Upper lobe of left lung (tissue), 4 donors: ENCODE measurements at regions not wholly inside any gene's neighbourhood (a gene's known extent, or its start where the extent isn't known, plus 50 kb on each side); places are given as distances from the start of the nearest gene placed in this dataset.

Source experiments
- EP300 ChIP-seq, 4 donors: sonication (generic); formaldehyde crosslinking; IDR thresholded peaks; one replicate each; pipeline ENCODE4 v1.5.1; 2017; ENCODE audit warnings: antibody characterized with exemption in 4 of 4, control low read depth in 2 of 4
- POLR2A ChIP-seq, 4 donors: fragments of 450-650 bp; IDR thresholded peaks; one replicate each; pipeline ENCODE4 v1.5.1; 2016 to 2017; ENCODE audit warnings: antibody characterized with exemption in 4 of 4, mild to moderate bottlenecking in 2 of 4
- POLR2AphosphoS5 ChIP-seq, 2 donors: sonication (generic); formaldehyde crosslinking; IDR thresholded peaks; one replicate each; pipeline ENCODE4 v1.5.1; 2017; ENCODE audit warnings: antibody characterized with exemption in 2 of 2
- TF ChIP-seq, protein P1 (sequence below), 6 experiments: fragments of 450-650 bp in 4 of 6; fragments of 200-600 bp in 2 of 6; sonication (generic) in 2 of 6; IDR thresholded peaks; one replicate each; pipeline ENCODE4 v1.5.1; 2016 to 2019; ENCODE audit warnings: antibody characterized with exemption in 6 of 6

DNA sequence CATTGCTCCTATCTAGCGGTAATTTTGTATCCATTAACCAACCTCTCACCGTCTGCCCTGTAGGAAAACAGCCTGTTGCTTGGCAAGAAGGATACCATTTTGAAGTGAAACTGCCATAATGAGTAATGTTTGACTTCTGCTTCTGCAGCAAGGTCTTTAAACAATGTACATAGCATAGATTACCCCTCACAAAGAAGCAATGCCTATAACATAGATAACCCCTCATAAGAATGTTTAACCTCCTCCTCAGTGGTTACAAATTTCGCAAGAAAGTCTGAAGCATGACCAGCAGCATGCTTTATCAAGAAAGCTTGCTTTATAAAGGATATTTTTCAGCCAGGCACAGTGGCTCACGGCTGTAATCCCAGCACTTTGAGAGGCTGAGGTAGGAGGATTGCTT lies 61.2 kb upstream of the MFGE8 start:
- TF ChIP-seq, protein P1, sequence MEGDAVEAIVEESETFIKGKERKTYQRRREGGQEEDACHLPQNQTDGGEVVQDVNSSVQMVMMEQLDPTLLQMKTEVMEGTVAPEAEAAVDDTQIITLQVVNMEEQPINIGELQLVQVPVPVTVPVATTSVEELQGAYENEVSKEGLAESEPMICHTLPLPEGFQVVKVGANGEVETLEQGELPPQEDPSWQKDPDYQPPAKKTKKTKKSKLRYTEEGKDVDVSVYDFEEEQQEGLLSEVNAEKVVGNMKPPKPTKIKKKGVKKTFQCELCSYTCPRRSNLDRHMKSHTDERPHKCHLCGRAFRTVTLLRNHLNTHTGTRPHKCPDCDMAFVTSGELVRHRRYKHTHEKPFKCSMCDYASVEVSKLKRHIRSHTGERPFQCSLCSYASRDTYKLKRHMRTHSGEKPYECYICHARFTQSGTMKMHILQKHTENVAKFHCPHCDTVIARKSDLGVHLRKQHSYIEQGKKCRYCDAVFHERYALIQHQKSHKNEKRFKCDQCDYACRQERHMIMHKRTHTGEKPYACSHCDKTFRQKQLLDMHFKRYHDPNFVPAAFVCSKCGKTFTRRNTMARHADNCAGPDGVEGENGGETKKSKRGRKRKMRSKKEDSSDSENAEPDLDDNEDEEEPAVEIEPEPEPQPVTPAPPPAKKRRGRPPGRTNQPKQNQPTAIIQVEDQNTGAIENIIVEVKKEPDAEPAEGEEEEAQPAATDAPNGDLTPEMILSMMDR (IDR thresholded peaks at IDR 0.05) = no peak
- TF ChIP-seq EP300 (IDR thresholded peaks at IDR 0.05) (no peak), POLR2AphosphoS5 (IDR thresholded peaks at IDR 0.05) (no peak), POLR2A (IDR thresholded peaks at IDR 0.05) (no peak)
